ENCODE measurements at regions not wholly inside any gene's neighbourhood (a gene's known extent, or its start where the extent isn't known, plus 50 kb on each side); places are given as distances from the start of the nearest gene placed in this dataset.

- Histone ChIP-seq H3K27ac (no peak overlapping the region), H3K36me3 (ENCODE audit: control insufficient read depth, insufficient read depth, low read length) (no peaks in the 10 kb centered on the region), H3K9ac (no peak overlapping the region), H3K4me3 (ENCODE audit: low read depth, low read length) (no peak overlapping the region), H2AFZ (peak overlapping the region; percentile 38), H3K79me2 (no peaks in the 10 kb centered on the region), H3K27me3 (ENCODE audit: control insufficient read depth, insufficient read depth, low read length) (no peaks in the 10 kb centered on the region), H3K4me2 (ENCODE audit: low read length) (no peak overlapping the region), H3K9me3 (ENCODE audit: control insufficient read depth, low read length) (no peaks in the 10 kb centered on the region), H3K4me1 (peaks cover 8% of the 10 kb centered on the region)
- no peak for TF ChIP-seq CTCF (IDR thresholded peaks at IDR 0.05)
Measured at GRCh38 chr12:93106910-93107309, 177.8 kb upstream of the EEA1 start.

GRCh38 chr12:93107514-93108312 is 178.6 kb upstream of the EEA1 start:
- Histone ChIP-seq H3K4me2 (ENCODE audit: low read length) (no peak overlapping the region), H3K9me3 (ENCODE audit: control insufficient read depth, low read length) (no peaks in the 10 kb centered on the region), H3K27me3 (ENCODE audit: control insufficient read depth, insufficient read depth, low read length) (no peaks in the 10 kb centered on the region), H3K79me2 (no peaks in the 10 kb centered on the region), H3K36me3 (ENCODE audit: control insufficient read depth, insufficient read depth, low read length) (no peaks in the 10 kb centered on the region), H3K4me1 (peaks cover 8% of the 10 kb centered on the region), H3K27ac (no peak overlapping the region), H3K4me3 (ENCODE audit: low read depth, low read length) (no peak overlapping the region), H3K9ac (no peak overlapping the region), H2AFZ (peak overlapping the region; percentile 6)
- no peak for TF ChIP-seq CTCF (IDR thresholded peaks at IDR 0.05)

GRCh38 chr12:93108985-93109384 is 179.9 kb upstream of the EEA1 start:
- Histone ChIP-seq H3K4me1 (peaks cover 8% of the 10 kb centered on the region), H3K4me3 (ENCODE audit: low read depth, low read length) (no peak overlapping the region), H2AFZ (peak overlapping the region; percentile 11), H3K9me3 (ENCODE audit: control insufficient read depth, low read length) (no peaks in the 10 kb centered on the region), H3K9ac (no peak overlapping the region), H3K79me2 (no peaks in the 10 kb centered on the region), H3K36me3 (ENCODE audit: control insufficient read depth, insufficient read depth, low read length) (no peaks in the 10 kb centered on the region), H3K27ac (no peak overlapping the region), H3K4me2 (ENCODE audit: low read length) (no peak overlapping the region), H3K27me3 (ENCODE audit: control insufficient read depth, insufficient read depth, low read length) (no peaks in the 10 kb centered on the region)
- TF ChIP-seq CTCF (IDR thresholded peaks at IDR 0.05): no peak

- Histone ChIP-seq H3K79me2 (no peaks in the 10 kb centered on the region), H3K27ac (no peak overlapping the region), H3K9ac (no peak overlapping the region), H3K4me3 (ENCODE audit: low read depth, low read length) (no peak overlapping the region), H3K4me1 (peaks cover 8% of the 10 kb centered on the region), H3K9me3 (ENCODE audit: control insufficient read depth, low read length) (no peaks in the 10 kb centered on the region), H3K36me3 (ENCODE audit: control insufficient read depth, insufficient read depth, low read length) (no peaks in the 10 kb centered on the region), H3K4me2 (ENCODE audit: low read length) (no peak overlapping the region), H2AFZ (no peak overlapping the region), H3K27me3 (ENCODE audit: control insufficient read depth, insufficient read depth, low read length) (no peaks in the 10 kb centered on the region)
- no peak for TF ChIP-seq CTCF (IDR thresholded peaks at IDR 0.05)
Measured at GRCh38 chr12:93109551-93110203, 180.6 kb upstream of the EEA1 start.
